ENCODE measurements at regions not wholly inside any gene's neighbourhood (a gene's known extent, or its start where the extent isn't known, plus 50 kb on each side); places are given as distances from the start of the nearest gene placed in this dataset.
"Not testable (repeated sequence)": the region's sequence is repeated elsewhere in the genome, so short reads cannot be mapped to it uniquely, and the experiment has no call there.

GRCh38 chr14:88064841-88065240 lies 59.9 kb downstream of the GPR65 start:
- no peak for DNase-seq (ENCODE audit: low read depth)
- H3K4me3 ChIP-seq (ENCODE audit: low read depth, low read length) = no peak overlapping the region

- H3K4me3 ChIP-seq (ENCODE audit: low read depth, low read length) = no peak overlapping the region
- no peak for DNase-seq (ENCODE audit: low read depth)
Measured at GRCh38 chr14:88069677-88070076, 64.7 kb downstream of the GPR65 start.

DNA sequence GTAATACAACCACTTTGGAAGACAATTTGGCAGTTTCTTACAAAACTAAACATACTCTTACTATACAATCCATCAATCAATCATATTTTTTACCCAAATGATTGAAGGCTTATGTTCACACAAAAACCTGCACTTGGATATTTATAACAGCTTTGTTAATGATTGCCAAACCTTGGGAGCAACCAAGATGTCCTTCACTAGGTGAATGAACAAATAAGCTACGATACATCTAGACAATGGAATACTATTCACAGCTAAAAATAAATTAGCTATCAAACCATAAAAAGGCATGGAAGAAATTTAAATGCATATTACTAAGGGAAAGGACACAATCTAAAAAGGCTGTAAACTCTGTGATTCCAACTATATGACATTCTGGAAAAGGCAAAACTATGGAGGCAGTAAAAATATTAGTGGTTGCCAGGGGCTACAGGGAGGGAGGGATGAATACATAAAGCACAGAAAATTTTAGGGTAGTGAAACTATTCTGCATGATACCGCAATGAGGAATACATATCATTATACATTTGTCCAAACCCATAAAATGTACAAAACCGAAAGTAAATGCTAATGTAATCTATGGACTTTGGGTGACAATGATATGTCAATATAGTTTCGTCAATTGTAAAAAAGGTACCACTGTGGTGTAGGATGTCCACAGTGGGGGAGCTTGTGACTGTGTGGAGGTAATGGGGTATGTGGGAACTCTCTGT lies 70.5 kb downstream of the GPR65 start:
- DNase-seq (ENCODE audit: low read depth) = no peak

DNA sequence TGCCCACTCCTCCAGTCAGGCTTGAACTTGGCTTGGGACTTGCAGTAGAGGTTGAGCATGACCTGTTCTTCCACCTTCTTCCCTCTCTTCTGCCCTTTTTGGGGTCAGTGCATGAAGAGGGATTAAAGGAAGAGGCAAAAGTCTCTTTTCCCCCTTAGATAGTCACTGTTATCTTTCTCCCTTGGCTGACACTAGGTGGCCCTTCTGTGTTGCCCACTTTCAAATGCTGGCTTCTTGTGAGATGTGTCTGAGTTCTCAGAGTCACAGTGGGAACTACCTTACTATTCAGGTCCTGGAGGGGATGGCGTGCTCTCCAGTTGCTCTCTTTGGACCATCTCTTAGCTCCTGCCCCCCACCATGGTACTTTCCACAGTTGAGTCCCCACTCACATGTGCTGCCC lies 73.6 kb downstream of the GPR65 start:
- DNase-seq (ENCODE audit: low read depth) = no peak
- H3K4me3 ChIP-seq (ENCODE audit: low read depth, low read length) = no peak overlapping the region

More for the DNA sequence above, 70.5 kb downstream of the GPR65 start:
- H3K4me3 ChIP-seq (ENCODE audit: low read depth, low read length) = no peak overlapping the region

DNA sequence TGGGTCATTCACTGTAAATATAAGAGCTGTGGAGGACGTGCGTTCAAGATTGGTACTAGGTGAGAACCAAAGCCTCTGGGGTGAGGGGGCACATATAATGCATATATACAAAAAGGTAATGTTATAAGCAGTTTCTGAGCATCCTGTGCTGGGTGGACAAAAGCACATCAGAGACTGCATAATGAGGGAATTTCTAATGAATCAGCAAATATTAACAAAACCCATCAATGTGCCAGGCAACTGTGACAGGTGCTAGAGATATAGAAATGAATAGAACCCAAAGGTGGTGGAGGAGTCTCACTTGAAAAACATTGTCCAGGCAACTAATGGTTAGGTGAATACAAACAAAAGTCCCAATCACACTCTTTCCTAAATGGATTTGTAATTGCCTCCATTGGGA lies 74.7 kb downstream of the GPR65 start:
- DNase-seq (ENCODE audit: low read depth) = no peak
- no peak overlapping the region for H3K4me3 ChIP-seq (ENCODE audit: low read depth, low read length)

DNA sequence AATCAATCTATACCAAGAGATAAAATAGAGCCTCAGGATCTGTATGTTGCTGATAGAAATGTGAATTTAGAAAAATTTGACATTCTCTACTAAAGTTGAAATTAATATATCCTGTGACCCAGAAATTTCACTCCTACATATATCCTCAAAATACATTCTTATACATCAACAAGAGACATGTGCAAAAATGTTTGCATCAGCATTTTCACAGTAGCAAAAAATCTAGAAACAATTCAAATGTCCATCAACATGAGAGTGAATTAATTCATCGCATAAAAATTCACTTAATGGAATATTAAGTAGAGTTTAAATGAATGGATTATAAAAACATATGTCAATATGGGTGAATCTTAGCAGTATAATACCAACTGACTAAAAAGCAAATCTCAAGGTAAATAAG lies 80.8 kb downstream of the GPR65 start:
- no peak overlapping the region for H3K4me3 ChIP-seq (ENCODE audit: low read depth, low read length)
- DNase-seq (ENCODE audit: low read depth) = no peak

- no peak overlapping the region for H3K4me3 ChIP-seq (ENCODE audit: low read depth, low read length)
- no peak for DNase-seq (ENCODE audit: low read depth)
Measured at GRCh38 chr14:88089445-88089844, 84.5 kb downstream of the GPR65 start.

GRCh38 chr14:88092529-88092928 lies 87.6 kb downstream of the GPR65 start:
- H3K4me3 ChIP-seq (ENCODE audit: low read depth, low read length) = no peak overlapping the region
- no peak for DNase-seq (ENCODE audit: low read depth)

DNA sequence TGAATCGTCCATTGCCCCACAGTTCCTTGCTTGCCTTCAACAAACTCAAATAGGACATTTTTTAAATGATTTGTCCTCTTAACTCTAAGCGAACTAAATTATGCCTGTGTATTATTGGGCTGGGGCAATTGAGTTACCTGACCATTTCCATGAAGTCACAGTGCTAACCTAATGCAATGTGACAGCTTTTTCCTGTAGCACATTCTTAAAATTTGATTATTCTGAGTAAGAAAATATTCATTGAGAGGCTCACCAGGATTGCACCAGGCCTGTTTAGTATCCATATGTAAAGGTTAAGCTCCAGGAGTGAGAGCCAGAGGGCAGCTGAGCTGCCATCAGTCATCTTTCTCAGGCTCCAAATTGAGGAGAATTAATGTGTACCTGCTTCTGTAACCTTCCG lies 90.9 kb downstream of the GPR65 start:
- no peak for DNase-seq (ENCODE audit: low read depth)
- H3K4me3 ChIP-seq (ENCODE audit: low read depth, low read length) = no peak overlapping the region

- DNase-seq (ENCODE audit: low read depth) = no peak
- H3K4me3 ChIP-seq (ENCODE audit: low read depth, low read length) = no peak overlapping the region
Measured at GRCh38 chr14:88098163-88098562, 93.2 kb downstream of the GPR65 start.

DNA sequence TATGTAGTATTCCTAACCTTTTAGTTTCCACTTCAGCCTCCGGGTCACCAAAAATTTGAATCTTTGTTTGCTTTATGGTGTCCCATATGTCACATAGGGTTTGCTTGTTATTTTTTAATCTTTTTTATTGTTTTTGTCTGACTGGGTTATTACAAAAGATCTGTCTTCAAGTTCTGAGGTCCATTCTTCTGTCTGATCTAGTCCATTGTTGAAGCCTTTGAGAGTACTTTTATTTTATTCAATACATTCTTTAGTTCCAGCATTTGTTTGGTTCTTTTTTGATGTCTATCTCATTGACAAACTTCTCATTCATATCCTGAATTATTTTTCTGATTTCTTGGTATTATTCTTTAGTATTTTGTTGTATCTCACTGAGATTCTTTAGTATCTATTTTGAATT lies 99.8 kb downstream of the GPR65 start:
- DNase-seq (ENCODE audit: low read depth) = no peak
- H3K4me3 ChIP-seq (ENCODE audit: low read depth, low read length) = no peak overlapping the region

DNA sequence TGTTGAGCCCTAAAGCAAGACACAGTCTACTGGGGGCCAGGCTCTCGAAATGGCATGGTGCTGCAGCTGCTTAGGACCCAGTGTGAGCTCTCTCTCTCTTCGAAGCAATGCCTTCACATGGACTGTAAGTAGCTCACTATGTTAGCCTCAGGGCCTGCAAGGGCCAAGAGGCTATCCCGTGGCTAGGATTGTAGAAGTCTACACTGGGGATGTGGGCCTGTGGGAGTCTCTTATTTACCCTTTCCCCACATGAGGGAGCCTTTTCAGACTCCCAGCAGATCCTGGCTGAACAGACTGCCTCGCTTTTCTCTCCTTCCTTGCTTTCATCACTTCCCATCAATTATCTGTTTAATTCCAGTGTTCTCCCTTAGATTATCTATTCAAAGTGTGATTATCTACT lies 101.4 kb downstream of the GPR65 start:
- no peak overlapping the region for H3K4me3 ChIP-seq (ENCODE audit: low read depth, low read length)
- DNase-seq (ENCODE audit: low read depth) = no peak

DNA sequence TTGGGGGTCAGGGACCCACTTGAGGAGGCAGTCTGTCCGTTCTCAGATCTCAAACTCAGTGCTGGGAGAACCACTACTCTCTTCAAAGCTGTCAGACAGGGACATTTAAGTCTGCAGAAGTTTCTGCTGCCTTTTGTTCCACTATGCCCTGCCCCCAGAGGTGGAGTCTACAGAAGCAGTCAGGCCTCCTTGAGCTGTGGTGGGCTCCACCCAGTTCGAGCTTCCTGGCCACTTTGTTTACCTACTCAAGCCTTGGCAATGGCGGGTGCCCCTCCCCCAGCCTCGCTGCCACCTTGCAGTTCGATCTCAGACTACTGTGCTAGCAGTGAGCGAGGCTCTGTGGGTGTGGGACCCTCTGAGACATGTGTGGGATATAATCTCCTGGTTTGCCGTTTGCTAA lies 122.7 kb downstream of the GPR65 start:
- not testable (repeated sequence) for DNase-seq (ENCODE audit: low read depth)

GRCh38 chr14:88128816-88129215 lies 123.9 kb downstream of the GPR65 start:
- H3K4me3 ChIP-seq (ENCODE audit: low read depth, low read length) = no peak overlapping the region
- DNase-seq (ENCODE audit: low read depth) = no peak

More for the DNA sequence above, 122.7 kb downstream of the GPR65 start:
- not testable (repeated sequence) for H3K4me3 ChIP-seq (ENCODE audit: low read depth, low read length)

DNA sequence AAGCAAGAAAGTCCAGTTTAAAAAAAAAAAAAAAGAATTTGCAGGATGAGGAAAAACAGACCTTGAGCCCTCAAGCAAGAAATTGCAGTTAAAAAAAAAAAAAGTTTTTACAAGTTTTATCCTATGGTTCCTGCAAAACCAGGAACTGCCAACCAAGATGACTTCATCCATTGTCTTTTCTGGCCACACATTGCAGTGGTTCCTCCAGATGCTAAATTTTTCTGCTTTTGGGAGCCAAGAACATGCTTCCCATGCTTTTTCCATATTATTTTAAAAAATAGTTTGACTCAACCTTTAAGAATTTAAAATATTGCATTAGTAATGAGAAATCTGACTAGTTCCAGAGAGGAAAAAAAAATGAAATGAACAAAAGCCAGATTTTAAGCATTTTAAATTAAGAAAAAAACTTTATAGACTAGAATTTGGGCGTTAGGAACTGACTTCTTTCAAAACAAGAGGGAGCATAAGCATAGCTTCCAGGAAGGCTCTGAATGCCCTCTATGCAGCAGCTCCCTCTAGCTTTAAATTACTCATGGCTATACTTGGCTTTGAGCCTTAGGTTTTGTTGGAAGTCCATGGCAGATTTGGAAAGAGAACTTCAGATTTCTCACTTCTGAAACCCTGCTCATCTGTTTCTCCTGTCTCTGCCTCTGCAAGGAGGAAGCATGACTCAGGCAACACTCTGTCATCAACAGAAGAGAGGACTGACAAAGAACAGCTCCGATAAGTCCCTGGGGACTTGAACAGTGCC lies 124.5 kb downstream of the GPR65 start:
- no peak overlapping the region for H3K4me3 ChIP-seq (ENCODE audit: low read depth, low read length)
- DNase-seq (ENCODE audit: low read depth) = peak; percentile 65

- DNase-seq (ENCODE audit: low read depth) = no peak
- H3K4me3 ChIP-seq (ENCODE audit: low read depth, low read length) = no peak overlapping the region
Measured at GRCh38 chr14:88130057-88130432, 125.1 kb downstream of the GPR65 start.
